Cardiac muscle cell (in vitro differentiated cells and primary cell): ENCODE measurements at regions not wholly inside any gene's neighbourhood (a gene's known extent, or its start where the extent isn't known, plus 50 kb on each side); places are given as distances from the start of the nearest gene placed in this dataset.

Experiments
- DNase-seq, 2 donors: peaks; one replicate each; pipeline versions ENCODE4 v3.0.0 to v3.0.0-alpha.2; 2010 to 2017; ENCODE audit warnings: low read depth in 1 of 2, low spot score in 1 of 2
- H3K27ac ChIP-seq: fragments of 200-600 bp; sonication (generic); 2 replicates; pipeline ENCODE4 v1.5.1; 2016
- H3K27me3 ChIP-seq: fragments of 200-600 bp; sonication (generic); 2 replicates; pipeline ENCODE4 v1.6.0; 2016; ENCODE audit warnings: control low read depth
- H3K36me3 ChIP-seq: fragments of 200-600 bp; sonication (generic); 2 replicates; pipeline ENCODE4 v1.5.1; 2016; ENCODE audit warnings: control low read depth
- H3K4me1 ChIP-seq: fragments of 200-600 bp; sonication (generic); 2 replicates; pipeline ENCODE4 v1.8.1; 2017; ENCODE audit warnings: low read depth, mild to moderate bottlenecking, mixed run types
- H3K4me3 ChIP-seq: fragments of 200-600 bp; sonication (generic); 2 replicates; pipeline ENCODE4 v1.5.1; 2016; ENCODE audit warnings: mild to moderate bottlenecking
- H3K9me3 ChIP-seq: fragments of 200-600 bp; sonication (generic); 2 replicates; pipeline ENCODE4 v1.5.1; 2017; ENCODE audit warnings: low read depth, mild to moderate bottlenecking, control low read depth
- CTCF ChIP-seq: IDR thresholded peaks from 2 replicates; pipeline ENCODE4 v1.5.1; 2012; ENCODE audit warnings: low read depth, mild to moderate bottlenecking, low read length

- H3K9me3 ChIP-seq, result no peaks in the 10 kb centered on the region
- H3K27ac ChIP-seq, result no peak overlapping the region
- no peaks in the 10 kb centered on the region for H3K27me3 ChIP-seq
- no peaks in the 10 kb centered on the region for H3K36me3 ChIP-seq
- no peak for TF ChIP-seq CTCF
- no peak overlapping the region for H3K4me3 ChIP-seq
- H3K4me1 ChIP-seq, result no peaks in the 10 kb centered on the region
- DNase-seq, result no peak
Measured at GRCh38 chr13:84972907-84973306, 826.3 kb downstream of the SLITRK6 start.

GRCh38 chr13:84962849-84963248 lies 836.4 kb downstream of the SLITRK6 start:
- H3K27ac ChIP-seq, result no peak overlapping the region
- no peaks in the 10 kb centered on the region for H3K9me3 ChIP-seq
- DNase-seq, result no peak
- no peaks in the 10 kb centered on the region for H3K4me1 ChIP-seq
- H3K36me3 ChIP-seq, result no peaks in the 10 kb centered on the region
- TF ChIP-seq CTCF, result no peak
- no peaks in the 10 kb centered on the region for H3K27me3 ChIP-seq
- no peak overlapping the region for H3K4me3 ChIP-seq

GRCh38 chr13:84962141-84962750 lies 837.0 kb downstream of the SLITRK6 start:
- no peak overlapping the region for H3K4me3 ChIP-seq
- no peaks in the 10 kb centered on the region for H3K27me3 ChIP-seq
- TF ChIP-seq CTCF, result no peak
- DNase-seq, result no peak
- no peaks in the 10 kb centered on the region for H3K36me3 ChIP-seq
- no peak overlapping the region for H3K27ac ChIP-seq
- no peaks in the 10 kb centered on the region for H3K4me1 ChIP-seq
- no peaks in the 10 kb centered on the region for H3K9me3 ChIP-seq

GRCh38 chr13:84961023-84961422 lies 838.2 kb downstream of the SLITRK6 start:
- no peak for TF ChIP-seq CTCF
- Histone ChIP-seq H3K36me3 (no peaks in the 10 kb centered on the region), H3K4me1 (no peaks in the 10 kb centered on the region), H3K9me3 (no peaks in the 10 kb centered on the region), H3K4me3 (no peak overlapping the region), H3K27me3 (no peaks in the 10 kb centered on the region), H3K27ac (no peak overlapping the region)
- DNase-seq, result no peak

- no peak for DNase-seq
- Histone ChIP-seq H3K4me3 (no peak overlapping the region), H3K9me3 (no peaks in the 10 kb centered on the region), H3K27ac (no peak overlapping the region), H3K36me3 (no peaks in the 10 kb centered on the region), H3K27me3 (no peaks in the 10 kb centered on the region), H3K4me1 (no peaks in the 10 kb centered on the region)
- no peak for TF ChIP-seq CTCF
Measured at GRCh38 chr13:84959818-84960217, 839.4 kb downstream of the SLITRK6 start.

- H3K4me3 ChIP-seq, result no peak overlapping the region
- H3K27ac ChIP-seq, result no peak overlapping the region
- no peaks in the 10 kb centered on the region for H3K9me3 ChIP-seq
- no peaks in the 10 kb centered on the region for H3K4me1 ChIP-seq
- no peaks in the 10 kb centered on the region for H3K36me3 ChIP-seq
- no peak for TF ChIP-seq CTCF
- H3K27me3 ChIP-seq, result no peaks in the 10 kb centered on the region
- DNase-seq, result no peak
Measured at GRCh38 chr13:84954636-84955035, 844.6 kb downstream of the SLITRK6 start.
